ENCODE measurements at regions not wholly inside any gene's neighbourhood (a gene's known extent, or its start where the extent isn't known, plus 50 kb on each side); places are given as distances from the start of the nearest gene placed in this dataset.
"Not testable (repeated sequence)": the region's sequence is repeated elsewhere in the genome, so short reads cannot be mapped to it uniquely, and the experiment has no call there.

DNA sequence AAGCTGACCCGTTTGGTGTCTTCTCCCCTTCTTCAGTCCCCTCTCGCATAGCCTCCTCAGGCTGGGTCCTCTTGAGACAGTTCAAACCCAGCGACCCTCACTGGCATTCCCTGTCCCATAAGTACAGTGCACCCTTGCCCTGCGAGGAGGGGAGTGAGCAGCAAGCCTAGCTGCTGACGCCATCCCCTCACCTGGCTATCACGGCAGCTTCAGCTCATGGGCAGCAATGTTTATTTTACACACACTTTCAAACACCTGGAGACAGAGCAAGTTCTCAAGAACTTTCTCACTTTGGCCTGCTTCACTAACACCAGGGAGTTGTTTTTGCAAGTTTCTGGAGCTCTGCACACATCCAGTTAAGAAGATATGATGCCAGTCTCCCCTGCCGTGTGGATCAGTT, 189.6 kb upstream of the E2F8 start:
- DNase-seq, result no peak

DNA sequence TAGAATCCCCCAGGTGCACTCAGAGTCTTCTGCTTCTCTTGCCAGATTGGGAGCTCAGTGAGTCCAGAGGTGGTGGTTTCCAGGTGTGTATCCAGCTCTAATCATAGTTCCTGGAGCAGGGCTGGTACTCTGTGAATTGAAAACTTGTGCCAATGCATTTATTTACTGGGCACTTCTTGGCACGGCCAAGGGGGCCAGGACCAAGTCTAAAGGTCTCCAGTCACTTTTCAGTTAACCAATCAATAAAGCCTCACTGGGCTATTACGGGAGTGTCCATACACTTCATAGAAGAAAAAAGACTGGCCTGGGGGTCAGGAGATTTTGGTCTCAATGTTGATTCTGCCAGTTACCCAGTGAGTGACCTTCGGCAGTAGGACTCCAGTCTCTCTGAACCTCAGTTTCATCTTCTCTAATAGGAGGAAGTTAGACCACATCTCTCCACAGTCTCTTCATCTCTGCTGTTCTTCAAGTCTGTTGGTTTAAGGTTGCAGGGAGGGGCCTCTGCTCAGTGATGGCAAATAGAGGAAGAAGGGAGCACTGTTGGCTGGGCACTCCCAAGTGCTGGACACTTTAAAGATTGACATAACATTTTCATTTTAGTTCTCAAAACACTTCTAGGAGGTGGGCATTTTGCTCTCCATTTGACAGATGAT, 188.5 kb upstream of the E2F8 start:
- DNase-seq, result no peak

- peak; percentile 21 for DNase-seq
Measured at GRCh38 chr11:19428206-19429002, 187.7 kb upstream of the E2F8 start.

DNA sequence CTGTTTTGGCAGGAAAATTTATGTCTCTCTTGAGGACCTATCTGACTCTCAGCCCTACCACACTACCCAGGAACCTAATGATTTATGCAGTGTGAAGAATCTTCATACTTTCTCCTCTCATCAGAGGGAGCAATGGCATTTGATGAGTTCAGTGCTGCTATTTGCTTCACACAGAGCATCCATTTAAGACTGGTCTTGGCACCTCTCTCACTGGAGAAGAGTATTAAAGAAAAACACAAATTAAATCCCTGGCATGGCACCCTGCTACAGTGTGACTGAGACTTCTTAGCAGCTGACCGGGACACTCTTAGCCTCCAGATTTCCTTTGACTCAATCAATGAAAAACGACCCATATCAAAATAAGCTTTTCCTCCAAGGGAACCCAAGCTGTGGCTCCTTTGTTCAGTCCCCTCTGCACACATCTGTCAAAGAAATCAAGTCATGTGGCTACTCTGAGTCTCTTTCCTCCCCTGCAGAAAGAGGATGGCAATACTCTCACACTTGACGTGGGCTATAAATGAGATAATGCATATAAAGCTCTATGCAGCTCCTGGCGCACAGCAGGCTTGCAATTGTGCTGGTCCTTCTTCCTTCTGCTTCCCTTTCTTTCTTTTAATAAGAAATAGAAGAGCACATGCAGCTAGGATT, 186.1 kb upstream of the E2F8 start:
- no peak for DNase-seq

- no peak for DNase-seq
Measured at GRCh38 chr11:19426011-19426755, 185.4 kb upstream of the E2F8 start.

DNA sequence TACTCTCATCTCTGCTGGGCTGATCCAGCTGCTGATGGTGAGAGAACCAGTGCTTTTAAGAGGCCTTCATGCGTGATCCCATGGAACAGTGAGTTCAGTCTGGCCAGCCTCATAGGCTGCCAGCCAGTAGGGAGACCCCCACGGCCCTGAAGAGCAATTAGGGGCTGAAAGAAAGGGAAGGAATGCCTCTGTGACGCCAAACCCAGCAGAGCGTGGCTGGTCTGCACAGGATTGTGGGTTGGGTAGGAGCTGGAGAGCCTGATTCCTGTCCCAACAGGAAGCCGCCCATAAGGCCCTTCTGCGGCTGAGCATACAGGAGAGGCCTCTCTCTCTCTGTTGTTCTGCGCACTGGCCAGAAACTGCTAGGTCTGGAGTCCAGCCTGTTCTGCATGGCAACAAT, 181.5 kb upstream of the E2F8 start:
- peak; percentile 86 for DNase-seq

DNA sequence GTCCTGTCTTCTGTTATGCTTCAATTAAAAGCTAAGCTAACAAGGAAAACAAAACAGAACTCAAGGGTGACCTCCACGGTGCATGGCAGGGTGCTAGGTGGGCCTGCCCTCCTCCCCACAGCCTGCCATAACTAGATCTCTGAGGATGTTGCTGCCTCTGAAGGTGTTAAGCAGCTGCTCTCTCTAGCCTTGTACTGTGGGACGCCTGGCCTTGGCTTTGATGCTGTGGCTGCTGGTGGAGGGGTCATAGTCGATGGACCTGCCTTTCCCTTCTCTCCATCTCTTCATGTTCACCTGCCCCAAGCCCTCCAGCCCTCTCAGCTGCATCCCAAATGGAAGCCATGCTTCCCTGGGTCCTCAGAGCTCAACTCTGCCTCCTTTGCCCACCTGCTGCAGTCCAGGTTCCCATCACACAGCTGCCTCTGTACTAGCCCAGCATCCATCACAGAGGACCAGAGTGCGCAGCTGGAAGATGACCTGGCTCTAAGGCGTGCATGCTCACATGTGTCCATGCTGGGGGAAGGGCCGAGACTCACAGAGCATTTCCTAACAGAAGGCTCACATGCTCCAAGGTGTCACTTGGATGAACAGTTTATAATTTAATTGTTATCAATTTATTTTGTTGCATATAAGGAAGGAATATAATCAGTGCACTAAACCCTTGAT, 180.3 kb upstream of the E2F8 start:
- no peak for DNase-seq

DNA sequence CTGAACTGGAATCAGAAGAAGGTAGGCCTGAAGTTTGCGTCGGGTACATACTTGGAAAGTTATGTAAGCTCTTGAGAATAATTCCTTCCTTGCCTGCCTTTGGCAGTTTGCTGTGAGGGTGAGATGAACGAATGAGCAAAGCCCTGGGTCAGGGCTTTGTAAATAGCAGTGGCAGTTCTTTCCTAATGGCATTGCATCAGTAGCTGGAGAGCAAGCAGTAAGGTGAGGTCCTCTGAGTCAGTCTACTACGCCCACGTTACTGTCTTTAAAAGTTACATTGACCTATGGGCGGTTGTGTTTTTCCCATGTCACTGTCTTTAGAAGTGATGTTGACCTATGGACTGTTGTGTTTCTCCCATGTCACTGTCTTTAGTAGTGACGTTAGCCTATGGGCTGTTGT, 179.1 kb upstream of the E2F8 start:
- DNase-seq, result no peak

DNA sequence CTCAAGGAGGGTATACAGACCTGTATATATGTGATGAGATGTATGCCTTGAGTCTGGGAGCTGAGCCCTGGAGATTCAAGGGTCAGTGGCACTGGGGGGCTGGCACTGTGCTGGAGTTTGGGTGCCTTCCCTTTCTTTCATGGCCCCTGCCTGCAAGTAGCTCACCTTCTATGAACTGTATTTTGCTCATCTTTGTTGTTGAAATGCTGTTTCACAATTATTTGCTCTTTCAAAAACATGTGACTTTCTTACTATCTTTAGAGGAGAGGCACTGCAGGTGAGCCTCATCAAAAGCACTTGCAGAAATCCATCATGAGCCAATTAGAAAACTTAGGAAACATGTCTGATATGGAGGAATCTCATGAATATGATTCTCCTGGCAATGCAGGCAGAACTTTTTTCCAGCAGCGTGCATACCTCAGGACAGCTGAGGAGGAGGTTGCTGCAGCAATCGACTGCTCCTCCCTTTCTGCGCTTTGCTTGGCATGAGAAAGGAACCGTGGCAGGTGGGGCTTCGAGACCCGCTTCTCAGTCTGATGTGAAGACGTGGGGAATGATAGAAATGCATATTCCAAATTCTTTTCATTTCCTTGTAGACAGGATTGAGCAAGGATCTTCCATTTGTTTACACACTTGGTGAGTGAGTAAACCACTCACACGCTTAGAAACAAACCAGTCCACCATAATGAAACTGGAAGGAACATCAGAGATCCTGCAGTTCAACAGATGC, 178.4 kb upstream of the E2F8 start:
- DNase-seq, result no peak

- DNase-seq, result no peak
Measured at GRCh38 chr11:19418221-19418620, 177.5 kb upstream of the E2F8 start.

DNA sequence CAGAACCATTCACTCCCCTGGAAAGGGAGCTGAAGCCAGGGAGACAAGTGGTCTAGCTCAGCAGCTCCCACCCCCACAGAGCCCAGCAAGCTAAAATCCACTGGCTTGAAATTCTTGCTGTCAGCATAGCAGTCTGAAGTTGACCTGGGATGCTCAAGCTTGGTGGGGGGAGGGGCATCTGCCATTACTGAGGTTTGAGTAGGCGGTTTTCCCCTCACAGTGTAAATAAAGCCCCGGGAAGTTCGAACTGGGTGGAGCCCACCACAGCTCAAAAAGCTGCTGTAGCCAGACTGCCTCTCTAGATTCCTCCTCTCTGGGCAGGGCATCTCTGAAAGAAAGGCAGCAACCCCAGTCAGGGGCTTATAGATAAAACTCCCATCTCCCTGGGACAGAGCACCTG, 171.3 kb upstream of the E2F8 start:
- not testable (repeated sequence) for DNase-seq

- no peak for DNase-seq
Measured at GRCh38 chr11:19410032-19410431, 169.3 kb upstream of the E2F8 start.

GRCh38 chr11:19409307-19409706, 168.6 kb upstream of the E2F8 start:
- no peak for DNase-seq

DNA sequence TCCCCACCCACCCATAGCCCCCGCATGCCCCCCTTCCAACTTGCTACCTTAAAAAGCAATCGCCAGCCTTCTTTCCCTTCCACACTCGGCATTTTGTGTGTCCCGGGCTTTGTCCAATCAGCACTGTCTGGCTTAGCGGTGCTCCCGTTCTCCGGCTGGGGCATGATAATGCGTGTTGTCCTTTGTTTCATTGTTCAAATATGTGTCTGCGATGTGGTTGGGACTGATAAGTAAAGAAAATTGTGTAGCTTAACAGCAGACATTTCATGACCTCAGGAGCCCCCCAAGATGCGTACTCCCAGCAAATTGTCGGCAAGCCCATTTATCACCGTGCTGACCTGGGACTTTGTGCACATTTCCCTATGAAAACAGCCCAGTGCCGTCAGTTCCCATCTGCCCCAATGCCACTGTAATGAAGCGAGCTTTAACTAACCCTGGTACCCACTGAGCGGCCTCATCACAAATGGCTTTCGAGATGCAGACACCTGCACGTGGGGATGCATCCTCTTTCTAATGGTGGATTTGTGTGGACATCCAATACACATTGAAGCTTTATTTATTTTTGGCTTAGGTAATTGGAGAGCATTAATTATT, 167.0 kb upstream of the E2F8 start:
- DNase-seq, result no peak

- DNase-seq, result no peak
Measured at GRCh38 chr11:19405966-19406365, 165.2 kb upstream of the E2F8 start.

GRCh38 chr11:19404787-19405186, 164.0 kb upstream of the E2F8 start:
- no peak for DNase-seq

DNA sequence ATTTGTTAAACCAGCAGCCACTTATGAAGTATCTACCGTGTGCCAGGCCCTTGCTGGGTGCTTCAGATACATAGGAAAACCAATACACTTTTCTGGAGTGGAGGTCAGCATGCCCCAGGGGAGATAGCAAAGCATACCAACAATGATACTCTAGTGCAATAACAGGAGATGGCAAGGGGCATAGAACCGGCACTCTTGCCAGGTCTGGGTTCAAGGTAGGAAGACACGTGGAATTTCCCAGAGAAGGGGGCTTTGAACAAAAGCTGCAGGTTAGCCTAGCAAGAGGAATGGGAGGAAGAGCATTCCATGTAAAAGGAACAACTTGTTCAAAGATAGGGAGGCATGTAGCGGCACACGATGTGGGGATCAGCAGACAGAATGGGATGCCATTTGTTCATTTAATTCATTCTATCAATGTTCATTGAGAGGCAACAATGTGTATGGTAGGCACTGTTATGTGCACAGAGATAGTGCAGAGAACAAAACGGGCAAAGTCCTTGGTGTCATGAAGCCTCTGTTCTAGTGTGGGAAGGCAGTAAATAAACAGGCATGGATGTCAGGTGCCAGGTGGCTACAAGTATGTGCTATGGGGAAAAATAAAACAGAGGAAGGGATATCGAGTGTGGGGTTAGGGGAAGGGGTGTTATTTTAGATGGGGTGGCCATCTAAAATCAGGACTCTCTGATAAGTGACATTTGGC, 162.6 kb upstream of the E2F8 start:
- DNase-seq, result no peak

GRCh38 chr11:19400296-19400695, 159.6 kb upstream of the E2F8 start:
- DNase-seq, result no peak

DNA sequence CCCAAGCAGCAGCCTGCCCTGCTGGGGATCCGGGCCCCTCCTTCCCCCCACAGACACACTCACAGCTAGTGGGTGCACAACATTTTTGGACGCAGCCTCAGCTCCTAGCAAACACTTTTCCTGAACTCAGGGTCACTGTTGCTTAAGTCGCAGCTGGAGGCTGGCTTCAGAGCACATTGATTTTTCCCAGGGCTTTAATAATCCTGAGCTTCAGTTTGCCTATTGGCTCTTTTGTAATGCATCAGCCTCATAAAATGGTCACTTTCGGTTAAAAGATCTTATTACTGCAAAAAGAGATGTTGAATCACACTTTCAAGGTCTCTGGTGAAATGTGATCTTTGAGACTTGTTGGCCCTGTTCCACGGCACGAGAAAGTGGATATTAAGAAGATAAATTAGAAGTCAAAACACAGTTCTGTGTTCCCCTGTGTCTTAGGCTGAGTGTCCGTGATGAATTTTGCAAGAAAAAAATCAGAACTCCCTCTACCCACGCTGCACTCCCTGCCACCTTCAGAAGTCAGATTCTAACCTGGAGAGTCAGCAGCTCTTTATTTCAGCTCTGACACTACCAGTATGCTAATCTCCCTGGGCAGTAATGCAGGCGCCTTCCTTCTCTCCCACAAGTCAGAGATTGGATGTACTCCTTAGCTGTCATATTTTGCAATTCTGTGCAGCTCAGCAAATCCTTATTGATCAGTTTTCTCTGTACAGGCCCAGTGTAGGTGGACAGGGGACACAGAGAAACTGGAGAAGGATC, 158.2 kb upstream of the E2F8 start:
- no peak for DNase-seq

DNA sequence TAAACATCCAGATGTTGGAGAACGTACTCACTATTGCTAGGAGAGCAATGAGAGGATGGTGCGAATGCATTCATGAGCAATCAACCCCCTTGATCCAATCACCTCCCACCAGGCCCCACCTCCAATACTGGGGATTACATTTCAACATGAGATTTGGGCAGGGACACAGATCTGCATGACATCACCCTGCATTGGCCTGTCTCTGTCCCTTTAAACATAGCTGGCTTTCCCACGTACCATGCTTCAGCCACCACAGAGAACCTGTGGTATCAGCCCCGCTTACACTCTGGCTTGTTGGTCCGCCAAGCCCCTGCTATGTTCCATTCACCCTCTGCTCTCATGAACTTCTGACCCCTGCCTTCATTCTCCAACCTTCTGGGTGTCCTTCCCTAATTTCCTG, 157.5 kb upstream of the E2F8 start:
- DNase-seq, result no peak
